ENCODE measurements at regions not wholly inside any gene's neighbourhood (a gene's known extent, or its start where the extent isn't known, plus 50 kb on each side); places are given as distances from the start of the nearest gene placed in this dataset.

GRCh38 chr1:189970331-189971230, 507.1 kb downstream of the BRINP3 start:
- TF ChIP-seq CTCF (IDR thresholded peaks at IDR 0.05; ENCODE audit: low read length) (no peak), EZH2 (optimal IDR thresholded peaks at IDR 0.05; ENCODE audit: low read depth, low read length) (no peak), EZH2phosphoT487 (IDR thresholded peaks at IDR 0.05; ENCODE audit: low read length) (no peak)

All from MM.1S (cell line).